Progenitor cell of endocrine pancreas (in vitro differentiated cells): ENCODE measurements at regions not wholly inside any gene's neighbourhood (a gene's known extent, or its start where the extent isn't known, plus 50 kb on each side); places are given as distances from the start of the nearest gene placed in this dataset.

Experiments
- DNase-seq: peaks from one replicate; pipeline ENCODE4 v3.0.0; 2021; ENCODE audit warnings: low spot score; ENCODE audit not compliant: unreplicated experiment
- H3K27ac Mint-ChIP-seq: 2 replicates; pipeline ENCODE4 v1.8.0; 2021; ENCODE audit warnings: mild to moderate bottlenecking, moderate library complexity, mixed read lengths
- H3K27me3 Mint-ChIP-seq: 2 replicates; pipeline ENCODE4 v1.8.0; 2021; ENCODE audit warnings: mixed read lengths
- H3K36me3 Mint-ChIP-seq: 2 replicates; pipeline ENCODE4 v1.8.0; 2022; ENCODE audit warnings: mixed read lengths; ENCODE audit not compliant: insufficient read depth
- H3K4me1 Mint-ChIP-seq: 2 replicates; pipeline ENCODE4 v1.8.0; 2021; ENCODE audit warnings: low read depth, mixed read lengths
- H3K4me3 Mint-ChIP-seq: 2 replicates; pipeline ENCODE4 v1.8.0; 2021; ENCODE audit warnings: low read depth, mild to moderate bottlenecking, moderate library complexity, mixed read lengths
- H3K9me3 Mint-ChIP-seq: 2 replicates; pipeline ENCODE4 v1.8.0; 2021; ENCODE audit warnings: low read depth, mixed read lengths
- CTCF ChIP-seq: fragments of 200-600 bp; sonication (generic); IDR thresholded peaks from one replicate; pipeline ENCODE4 v1.5.0; 2021; ENCODE audit warnings: antibody characterized with exemption, mild to moderate bottlenecking; ENCODE audit not compliant: unreplicated experiment

- Mint-ChIP-seq H3K36me3 (no peaks in the 10 kb centered on the region), H3K4me3 (no peak overlapping the region), H3K27me3 (no peaks in the 10 kb centered on the region), H3K4me1 (no peaks in the 10 kb centered on the region), H3K27ac (no peak overlapping the region), H3K9me3 (peaks cover 15% of the 10 kb centered on the region)
- no peak for DNase-seq
- no peak for TF ChIP-seq CTCF
Observed at GRCh38 chr3:152745646-152746045, 89.3 kb upstream of the P2RY1 start.

- Mint-ChIP-seq H3K27me3 (peaks cover 4% of the 10 kb centered on the region), H3K9me3 (peaks cover 17% of the 10 kb centered on the region), H3K36me3 (no peaks in the 10 kb centered on the region), H3K27ac (no peak overlapping the region), H3K4me1 (peaks cover 4% of the 10 kb centered on the region), H3K4me3 (no peak overlapping the region)
- TF ChIP-seq CTCF = no peak
- DNase-seq = no peak
Observed at GRCh38 chr3:152754303-152754702, 80.6 kb upstream of the P2RY1 start.

GRCh38 chr3:152756807-152757206, 78.1 kb upstream of the P2RY1 start:
- DNase-seq = no peak
- peaks cover 4% of the 10 kb centered on the region for H3K27me3 Mint-ChIP-seq
- no peak overlapping the region for H3K27ac Mint-ChIP-seq
- H3K4me1 Mint-ChIP-seq = peaks cover 7% of the 10 kb centered on the region
- no peak for TF ChIP-seq CTCF
- H3K4me3 Mint-ChIP-seq = no peak overlapping the region
- no peaks in the 10 kb centered on the region for H3K9me3 Mint-ChIP-seq
- H3K36me3 Mint-ChIP-seq = no peaks in the 10 kb centered on the region

GRCh38 chr3:152760024-152760563, 74.8 kb upstream of the P2RY1 start:
- H3K36me3 Mint-ChIP-seq = peaks cover 6% of the 10 kb centered on the region
- peaks cover 4% of the 10 kb centered on the region for H3K27me3 Mint-ChIP-seq
- no peak for DNase-seq

DNA sequence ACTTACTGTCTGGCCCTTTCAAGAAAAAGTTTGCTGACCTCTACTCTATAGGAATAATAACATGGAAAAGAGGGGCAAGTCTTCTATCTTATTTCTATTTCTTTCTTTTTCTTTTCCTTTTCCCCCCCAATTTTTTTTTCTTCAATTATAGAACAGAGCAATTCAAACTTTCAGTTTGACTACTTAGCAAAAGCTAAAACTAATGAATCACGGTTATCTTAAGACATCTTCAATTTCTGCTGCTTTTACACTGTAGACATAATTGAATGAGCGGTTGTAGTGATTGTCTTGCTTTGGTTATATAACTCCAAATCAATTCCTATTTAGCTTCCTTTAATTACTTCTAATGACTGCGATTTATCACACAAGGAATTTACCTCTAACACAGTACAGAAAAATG, 74.3 kb upstream of the P2RY1 start:
- peaks cover 4% of the 10 kb centered on the region for H3K27me3 Mint-ChIP-seq
- peaks cover 13% of the 10 kb centered on the region for H3K9me3 Mint-ChIP-seq
- TF ChIP-seq CTCF = no peak
- H3K36me3 Mint-ChIP-seq = peaks cover 8% of the 10 kb centered on the region
- no peak overlapping the region for H3K27ac Mint-ChIP-seq
- peaks cover 7% of the 10 kb centered on the region for H3K4me1 Mint-ChIP-seq
- H3K4me3 Mint-ChIP-seq = no peak overlapping the region
- DNase-seq = no peak

More at GRCh38 chr3:152760024-152760563, 74.8 kb upstream of the P2RY1 start:
- TF ChIP-seq CTCF = no peak
- H3K27ac Mint-ChIP-seq = no peak overlapping the region
- no peak overlapping the region for H3K4me3 Mint-ChIP-seq
- H3K4me1 Mint-ChIP-seq = peaks cover 7% of the 10 kb centered on the region
- H3K9me3 Mint-ChIP-seq = peaks cover 8% of the 10 kb centered on the region
